Colonic mucosa (tissue), 4 donors: ENCODE measurements at regions not wholly inside any gene's neighbourhood (a gene's known extent, or its start where the extent isn't known, plus 50 kb on each side); places are given as distances from the start of the nearest gene placed in this dataset.

Experiments used
- DNase-seq: peaks from one replicate; pipeline ENCODE4 v3.0.0-alpha.2; 2020
- H3K27ac ChIP-seq: fragments of 200-600 bp; one replicate; pipeline ENCODE4 v1.8.0; 2021
- H3K27me3 ChIP-seq: fragments of 200-600 bp; one replicate; pipeline ENCODE4 v1.8.0; 2021
- H3K36me3 ChIP-seq: fragments of 200-600 bp; one replicate; pipeline ENCODE4 v1.8.0; 2021
- H3K4me1 ChIP-seq: fragments of 200-600 bp; one replicate; pipeline ENCODE4 v1.8.0; 2021; ENCODE audit warnings: mild to moderate bottlenecking
- H3K4me3 ChIP-seq: fragments of 200-600 bp; one replicate; pipeline ENCODE4 v1.8.0; 2021
- H3K9ac ChIP-seq, 2 donors: one replicate each; pipeline ENCODE4 v1.7.0; 2013; ENCODE audit warnings: control low read depth in 2 of 2, low read depth in 2 of 2, low read length in 2 of 2
- H3K9me3 ChIP-seq: fragments of 200-600 bp; one replicate; pipeline ENCODE4 v1.8.0; 2021
- intact Hi-C: fragments of 100-400 bp; cut with DNase I; formaldehyde crosslinking; loops from one replicate; pipeline ENCODE4 v1.14.1; 2022
- TF ChIP-seq, protein P1 (sequence below): fragments of 200-600 bp; IDR thresholded peaks from one replicate; pipeline ENCODE4 v1.8.0; 2022; ENCODE audit warnings: antibody characterized with exemption, mild to moderate bottlenecking
- donor health status: healthy.
- donor health status: DM: no; HTN: no; CAD: no.
- donor health status: DM: no; HTN: no; CAD: no.

DNA sequence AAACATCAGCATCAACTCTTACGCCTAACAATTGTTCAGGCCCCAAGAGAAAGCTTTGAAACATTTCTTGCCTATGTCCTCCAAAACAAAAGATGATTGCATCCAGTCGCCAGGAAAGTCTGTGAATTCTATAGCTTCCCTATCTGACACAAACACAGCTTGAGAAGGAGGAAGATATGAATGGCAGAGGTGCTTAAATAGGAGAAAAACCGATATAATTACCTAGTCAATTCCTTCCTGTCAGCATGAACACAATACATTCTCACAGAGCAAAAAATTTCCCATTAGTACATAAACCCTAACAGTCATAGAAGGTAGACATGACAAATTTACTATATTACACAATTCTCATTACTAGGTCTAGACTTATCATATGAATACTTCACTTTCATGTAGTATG lies 326.5 kb downstream of the CGGBP1 start:
- no peaks in the 10 kb centered on the region for H3K9me3 ChIP-seq
- no peak overlapping the region for H3K27ac ChIP-seq
- intact Hi-C loops = no loop called here
- H3K4me1 ChIP-seq = no peaks in the 10 kb centered on the region
- no peak overlapping the region for H3K9ac ChIP-seq
- H3K4me3 ChIP-seq = no peak overlapping the region
- TF ChIP-seq, protein P1, sequence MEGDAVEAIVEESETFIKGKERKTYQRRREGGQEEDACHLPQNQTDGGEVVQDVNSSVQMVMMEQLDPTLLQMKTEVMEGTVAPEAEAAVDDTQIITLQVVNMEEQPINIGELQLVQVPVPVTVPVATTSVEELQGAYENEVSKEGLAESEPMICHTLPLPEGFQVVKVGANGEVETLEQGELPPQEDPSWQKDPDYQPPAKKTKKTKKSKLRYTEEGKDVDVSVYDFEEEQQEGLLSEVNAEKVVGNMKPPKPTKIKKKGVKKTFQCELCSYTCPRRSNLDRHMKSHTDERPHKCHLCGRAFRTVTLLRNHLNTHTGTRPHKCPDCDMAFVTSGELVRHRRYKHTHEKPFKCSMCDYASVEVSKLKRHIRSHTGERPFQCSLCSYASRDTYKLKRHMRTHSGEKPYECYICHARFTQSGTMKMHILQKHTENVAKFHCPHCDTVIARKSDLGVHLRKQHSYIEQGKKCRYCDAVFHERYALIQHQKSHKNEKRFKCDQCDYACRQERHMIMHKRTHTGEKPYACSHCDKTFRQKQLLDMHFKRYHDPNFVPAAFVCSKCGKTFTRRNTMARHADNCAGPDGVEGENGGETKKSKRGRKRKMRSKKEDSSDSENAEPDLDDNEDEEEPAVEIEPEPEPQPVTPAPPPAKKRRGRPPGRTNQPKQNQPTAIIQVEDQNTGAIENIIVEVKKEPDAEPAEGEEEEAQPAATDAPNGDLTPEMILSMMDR = no peak
- no peaks in the 10 kb centered on the region for H3K36me3 ChIP-seq
- no peak for DNase-seq
- H3K27me3 ChIP-seq = no peaks in the 10 kb centered on the region

DNA sequence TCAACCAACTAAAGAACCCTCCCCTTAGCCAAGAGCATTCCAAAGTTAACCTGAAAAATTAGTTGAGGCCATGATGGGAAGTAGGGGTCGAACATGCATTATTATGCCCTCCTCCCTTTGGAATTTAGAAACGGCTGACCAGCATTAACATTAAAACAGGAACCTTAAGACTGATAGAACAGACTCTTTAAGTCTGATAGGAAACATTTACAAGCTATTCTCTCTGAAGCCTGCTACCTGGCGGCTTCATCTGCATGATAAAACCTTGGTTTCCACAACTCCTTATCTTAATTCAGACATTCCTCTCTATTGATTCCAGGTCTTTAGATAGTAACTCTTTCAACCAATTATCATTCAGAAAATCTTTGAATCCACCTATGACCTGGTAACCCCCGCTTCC lies 331.0 kb downstream of the CGGBP1 start:
- no peak overlapping the region for H3K9ac ChIP-seq
- intact Hi-C loops = no loop called here

DNA sequence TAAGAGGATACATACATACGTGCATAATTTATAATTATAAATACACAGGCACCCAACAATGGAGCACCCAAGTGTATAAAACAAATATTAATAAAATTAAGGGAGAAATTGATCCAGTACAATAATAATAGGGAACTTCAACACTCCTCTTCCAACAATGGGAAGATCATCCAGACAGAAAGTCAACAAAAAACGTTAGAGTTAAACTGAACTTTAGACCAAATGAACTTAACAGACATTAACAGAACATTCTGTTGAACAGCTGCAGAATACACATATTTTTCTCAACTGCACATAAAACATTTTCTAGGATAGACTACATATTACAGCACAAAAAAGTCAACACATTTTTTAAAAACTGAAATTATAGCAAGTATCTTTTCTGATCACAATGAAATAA lies 339.7 kb downstream of the CGGBP1 start:
- TF ChIP-seq, protein P1 = no peak
- Histone ChIP-seq H3K36me3 (no peaks in the 10 kb centered on the region), H3K4me3 (no peak overlapping the region), H3K9me3 (no peaks in the 10 kb centered on the region), H3K4me1 (no peaks in the 10 kb centered on the region), H3K9ac (no peak overlapping the region), H3K27me3 (no peaks in the 10 kb centered on the region), H3K27ac (no peak overlapping the region)
- intact Hi-C loops = no loop called here
- DNase-seq = no peak

More for the DNA sequence above, 331.0 kb downstream of the CGGBP1 start:
- TF ChIP-seq, protein P1 = no peak
- Histone ChIP-seq H3K4me3 (no peak overlapping the region), H3K4me1 (no peaks in the 10 kb centered on the region), H3K9me3 (no peaks in the 10 kb centered on the region), H3K27me3 (no peaks in the 10 kb centered on the region), H3K27ac (no peak overlapping the region), H3K36me3 (no peaks in the 10 kb centered on the region)
- DNase-seq = no peak

DNA sequence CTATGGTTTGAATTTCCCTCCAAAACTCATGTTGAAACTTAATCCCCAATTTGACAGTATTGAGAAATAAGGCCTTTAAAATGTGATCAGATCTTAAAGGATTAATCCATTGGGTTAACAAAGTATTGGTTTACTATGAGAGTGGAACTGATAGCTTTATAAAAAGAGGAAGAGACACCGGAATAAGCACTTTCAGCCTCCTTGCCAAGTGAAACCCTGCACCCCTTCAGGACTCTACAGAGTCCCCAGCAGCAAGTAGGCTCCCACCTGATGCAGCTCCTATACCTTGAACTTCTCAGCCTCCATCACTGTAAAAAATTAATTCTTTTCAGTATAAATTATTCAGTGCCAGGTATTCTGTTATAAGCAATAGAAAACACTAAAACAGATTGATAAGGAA lies 348.3 kb downstream of the CGGBP1 start:
- Histone ChIP-seq H3K9ac (no peak overlapping the region), H3K4me3 (no peak overlapping the region), H3K36me3 (no peaks in the 10 kb centered on the region), H3K4me1 (no peaks in the 10 kb centered on the region), H3K9me3 (no peaks in the 10 kb centered on the region), H3K27me3 (no peaks in the 10 kb centered on the region), H3K27ac (no peak overlapping the region)
- DNase-seq = no peak
- TF ChIP-seq, protein P1 = no peak
- intact Hi-C loops = no loop called here

DNA sequence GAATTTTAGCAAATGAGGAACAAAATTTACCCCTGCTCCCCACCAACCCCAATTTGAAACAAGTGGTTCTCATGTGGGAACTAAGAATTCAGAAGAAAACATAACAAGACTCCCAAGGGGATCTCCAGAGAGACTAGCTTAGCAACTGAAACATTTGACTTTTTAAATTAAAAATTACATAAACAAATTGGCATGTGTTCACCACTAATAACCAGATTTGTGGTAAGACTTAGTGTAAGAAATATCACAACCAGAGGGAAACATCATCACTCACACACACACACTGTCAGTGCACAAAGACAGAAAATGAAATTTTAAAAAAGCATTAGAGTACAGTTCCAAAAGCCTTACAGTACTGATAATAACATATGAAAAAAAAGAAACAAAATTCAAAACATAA lies 348.8 kb downstream of the CGGBP1 start:
- H3K9ac ChIP-seq = no peak overlapping the region
- no peaks in the 10 kb centered on the region for H3K27me3 ChIP-seq
- no peaks in the 10 kb centered on the region for H3K36me3 ChIP-seq
- no peak for DNase-seq
- intact Hi-C loops = no loop called here
- no peak overlapping the region for H3K4me3 ChIP-seq
- no peaks in the 10 kb centered on the region for H3K4me1 ChIP-seq
- no peak overlapping the region for H3K27ac ChIP-seq
- H3K9me3 ChIP-seq = no peaks in the 10 kb centered on the region
- TF ChIP-seq, protein P1 = no peak

DNA sequence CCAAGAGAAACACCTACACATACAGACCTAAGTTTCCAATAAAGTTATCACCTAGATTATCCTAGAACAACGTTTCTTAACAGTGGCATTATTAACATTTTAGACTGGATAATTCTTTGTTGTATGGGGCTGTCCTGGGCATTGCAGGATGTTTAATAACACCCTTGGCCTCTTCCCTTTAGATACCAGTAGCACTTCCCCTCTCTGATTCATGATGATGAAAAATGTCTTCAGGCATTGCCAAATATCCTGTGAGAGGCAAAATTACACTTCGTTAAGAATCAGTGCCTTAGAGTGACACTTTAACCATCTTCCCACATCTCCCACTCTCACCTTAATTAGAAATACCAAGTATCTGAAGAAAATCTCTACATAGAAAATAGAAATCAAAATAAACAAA lies 352.6 kb downstream of the CGGBP1 start:
- no peak overlapping the region for H3K4me3 ChIP-seq
- H3K9ac ChIP-seq = no peak overlapping the region
- H3K36me3 ChIP-seq = no peaks in the 10 kb centered on the region
- H3K27me3 ChIP-seq = no peaks in the 10 kb centered on the region
- H3K9me3 ChIP-seq = no peaks in the 10 kb centered on the region
- no peak overlapping the region for H3K27ac ChIP-seq
- intact Hi-C loops = no loop called here
- no peaks in the 10 kb centered on the region for H3K4me1 ChIP-seq
- TF ChIP-seq, protein P1 = no peak
- DNase-seq = no peak
